ENCODE measurements at regions not wholly inside any gene's neighbourhood (a gene's known extent, or its start where the extent isn't known, plus 50 kb on each side); places are given as distances from the start of the nearest gene placed in this dataset.

DNA sequence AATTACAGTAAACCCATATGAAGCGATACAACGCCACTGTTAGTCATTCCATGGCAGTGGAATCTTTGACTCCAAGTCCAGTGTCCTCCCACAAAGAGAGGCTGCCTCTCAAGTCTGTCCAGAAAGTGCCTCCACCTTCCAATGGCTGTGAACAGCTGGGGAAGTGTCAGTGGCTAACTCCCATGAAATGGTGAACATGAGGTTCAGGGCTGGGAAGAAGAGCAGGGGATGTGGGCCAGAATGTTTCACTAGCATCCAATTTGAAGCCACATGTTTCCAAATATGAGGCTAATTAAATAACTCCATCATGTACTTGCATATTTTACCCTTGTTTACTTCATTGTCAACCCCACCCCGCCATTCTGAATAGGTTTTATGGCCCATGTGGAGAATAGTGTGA lies 53.1 kb upstream of the CHST15 start:
- no peak overlapping the region for H3K27ac Mint-ChIP-seq
- Histone ChIP-seq H3K79me1 (ENCODE audit: insufficient read depth, low read depth, low read length, poor library complexity, severe bottlenecking) (no peaks in the 10 kb centered on the region), H4K20me1 (ENCODE audit: control insufficient read depth, insufficient read depth, insufficient read length) (no peaks in the 10 kb centered on the region), H4K5ac (ENCODE audit: insufficient read length, low read depth, low read length) (no peak overlapping the region), H3K4me2 (ENCODE audit: insufficient read depth, insufficient read length, low read length) (no peak overlapping the region), H4K8ac (replicated peaks; ENCODE audit: insufficient read length, low read depth, low read length) (no peak overlapping the region), H2BK12ac (ENCODE audit: insufficient read length, low read depth, low read length) (no peak overlapping the region), H2AFZ (ENCODE audit: low read length) (no peak overlapping the region), H4K91ac (ENCODE audit: insufficient read length, low read depth, low read length) (no peak overlapping the region), H2BK5ac (ENCODE audit: insufficient read length, low read length) (no peak overlapping the region), H2AK5ac (ENCODE audit: insufficient read length, low read length) (no peak overlapping the region), H3K4ac (ENCODE audit: low read depth, low read length) (no peak overlapping the region), H2BK15ac (ENCODE audit: low read depth, low read length) (no peak overlapping the region), H3K4me1 (ENCODE audit: insufficient read depth, low read length) (no peaks in the 10 kb centered on the region), H3K56ac (ENCODE audit: insufficient read length, low read depth, low read length) (no peak overlapping the region), H3K27me3 (ENCODE audit: insufficient read depth, low read length) (no peaks in the 10 kb centered on the region; the same call in 1 of the 2 replicates), H3K14ac (ENCODE audit: insufficient read depth, low read length) (no peak overlapping the region), H3K23ac (ENCODE audit: insufficient read length, low read depth, low read length) (no peak overlapping the region), H2BK20ac (ENCODE audit: low read depth, low read length, poor library complexity, severe bottlenecking) (no peak overlapping the region), H3K23me2 (ENCODE audit: insufficient read length, low read depth, low read length, poor library complexity, severe bottlenecking) (no peaks in the 10 kb centered on the region), H3K18ac (ENCODE audit: insufficient read length, low read depth, low read length) (no peak overlapping the region), H3K9me3 (ENCODE audit: control insufficient read depth, low read depth, low read length) (no peaks in the 10 kb centered on the region), H3K27ac (ENCODE audit: insufficient read length, low read depth, low read length) (no peak overlapping the region), H3K79me2 (ENCODE audit: insufficient read depth, low read length) (no peaks in the 10 kb centered on the region), H2BK120ac (ENCODE audit: low read depth, low read length, poor library complexity, severe bottlenecking) (no peak overlapping the region), H3T11ph (ENCODE audit: low read length) (no peak overlapping the region), H3K9ac (ENCODE audit: extremely low read depth, insufficient read length, low read length) (no peak overlapping the region)
- TF ChIP-seq, protein P1, sequence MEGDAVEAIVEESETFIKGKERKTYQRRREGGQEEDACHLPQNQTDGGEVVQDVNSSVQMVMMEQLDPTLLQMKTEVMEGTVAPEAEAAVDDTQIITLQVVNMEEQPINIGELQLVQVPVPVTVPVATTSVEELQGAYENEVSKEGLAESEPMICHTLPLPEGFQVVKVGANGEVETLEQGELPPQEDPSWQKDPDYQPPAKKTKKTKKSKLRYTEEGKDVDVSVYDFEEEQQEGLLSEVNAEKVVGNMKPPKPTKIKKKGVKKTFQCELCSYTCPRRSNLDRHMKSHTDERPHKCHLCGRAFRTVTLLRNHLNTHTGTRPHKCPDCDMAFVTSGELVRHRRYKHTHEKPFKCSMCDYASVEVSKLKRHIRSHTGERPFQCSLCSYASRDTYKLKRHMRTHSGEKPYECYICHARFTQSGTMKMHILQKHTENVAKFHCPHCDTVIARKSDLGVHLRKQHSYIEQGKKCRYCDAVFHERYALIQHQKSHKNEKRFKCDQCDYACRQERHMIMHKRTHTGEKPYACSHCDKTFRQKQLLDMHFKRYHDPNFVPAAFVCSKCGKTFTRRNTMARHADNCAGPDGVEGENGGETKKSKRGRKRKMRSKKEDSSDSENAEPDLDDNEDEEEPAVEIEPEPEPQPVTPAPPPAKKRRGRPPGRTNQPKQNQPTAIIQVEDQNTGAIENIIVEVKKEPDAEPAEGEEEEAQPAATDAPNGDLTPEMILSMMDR (conservative IDR thresholded peaks at IDR 0.05): no peak
- DNase-seq: no peak
- H3K36me3 Mint-ChIP-seq (ENCODE audit: insufficient read depth in 1 of 3, low read depth in 3 of 3): no peaks in the 10 kb centered on the region
- no CpG with 5 or more reads among the region's 3 CpGs for WGBS (ENCODE audit: extremely low coverage, insufficient read length, low lambda C conversion rate)
- no peak overlapping the region for H3K4me3 Mint-ChIP-seq
- H3K4me1 Mint-ChIP-seq: peaks cover 27 to 32% of the 10 kb centered on the region in 2 experiments
- H3K27me3 Mint-ChIP-seq (ENCODE audit: low read depth): peaks cover 3% of the 10 kb centered on the region
- no peaks in the 10 kb centered on the region for H3K9me3 Mint-ChIP-seq
